ENCODE measurements at regions not wholly inside any gene's neighbourhood (a gene's known extent, or its start where the extent isn't known, plus 50 kb on each side); places are given as distances from the start of the nearest gene placed in this dataset.
"Not testable (repeated sequence)": the region's sequence is repeated elsewhere in the genome, so short reads cannot be mapped to it uniquely, and the experiment has no call there.

DNA sequence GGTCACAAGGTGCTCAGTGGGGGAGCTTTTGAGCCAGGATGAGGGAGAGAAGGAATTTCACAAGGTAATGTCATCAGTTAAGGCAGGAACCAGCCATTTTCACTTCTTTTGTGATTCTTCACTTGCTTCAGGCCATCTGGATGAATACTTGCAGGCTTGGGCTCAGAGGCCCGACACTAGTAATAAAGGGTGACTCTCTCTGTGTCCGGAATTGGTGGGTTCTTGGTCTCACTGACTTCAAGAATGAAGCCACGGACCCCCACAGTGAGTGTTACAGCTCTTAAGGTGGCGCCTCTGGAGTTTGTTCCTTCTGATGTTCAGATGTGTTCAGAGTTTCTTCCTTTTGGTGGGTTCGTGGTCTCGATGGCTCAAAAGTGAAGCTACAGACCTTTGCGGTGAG, 131.8 kb upstream of the RXFP2 start:
- TF ChIP-seq POLR2A (IDR thresholded peaks at IDR 0.05; ENCODE audit: low read depth, low read length); EZH2 (IDR thresholded peaks at IDR 0.05; ENCODE audit: borderline replicate concordance, low read depth, low read length, severe bottlenecking); POLR2AphosphoS5 (IDR thresholded peaks at IDR 0.05; ENCODE audit: insufficient read depth, low read depth, low read length); FOS (IDR thresholded peaks at IDR 0.05; ENCODE audit: borderline replicate concordance, insufficient read depth, low read length); MYC (IDR thresholded peaks at IDR 0.05; ENCODE audit: low read depth, low read length); GATA2 (IDR thresholded peaks at IDR 0.05; ENCODE audit: insufficient read depth, insufficient read length, low read depth, low read length): not testable (repeated sequence)
- TF ChIP-seq, protein P1, sequence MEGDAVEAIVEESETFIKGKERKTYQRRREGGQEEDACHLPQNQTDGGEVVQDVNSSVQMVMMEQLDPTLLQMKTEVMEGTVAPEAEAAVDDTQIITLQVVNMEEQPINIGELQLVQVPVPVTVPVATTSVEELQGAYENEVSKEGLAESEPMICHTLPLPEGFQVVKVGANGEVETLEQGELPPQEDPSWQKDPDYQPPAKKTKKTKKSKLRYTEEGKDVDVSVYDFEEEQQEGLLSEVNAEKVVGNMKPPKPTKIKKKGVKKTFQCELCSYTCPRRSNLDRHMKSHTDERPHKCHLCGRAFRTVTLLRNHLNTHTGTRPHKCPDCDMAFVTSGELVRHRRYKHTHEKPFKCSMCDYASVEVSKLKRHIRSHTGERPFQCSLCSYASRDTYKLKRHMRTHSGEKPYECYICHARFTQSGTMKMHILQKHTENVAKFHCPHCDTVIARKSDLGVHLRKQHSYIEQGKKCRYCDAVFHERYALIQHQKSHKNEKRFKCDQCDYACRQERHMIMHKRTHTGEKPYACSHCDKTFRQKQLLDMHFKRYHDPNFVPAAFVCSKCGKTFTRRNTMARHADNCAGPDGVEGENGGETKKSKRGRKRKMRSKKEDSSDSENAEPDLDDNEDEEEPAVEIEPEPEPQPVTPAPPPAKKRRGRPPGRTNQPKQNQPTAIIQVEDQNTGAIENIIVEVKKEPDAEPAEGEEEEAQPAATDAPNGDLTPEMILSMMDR (IDR thresholded peaks at IDR 0.05; ENCODE audit: extremely low read depth in 1 of 2, insufficient read depth in 1 of 2, low read depth in 1 of 2, low read length in 2 of 2) = not testable (repeated sequence)
- TF ChIP-seq, protein P2, sequence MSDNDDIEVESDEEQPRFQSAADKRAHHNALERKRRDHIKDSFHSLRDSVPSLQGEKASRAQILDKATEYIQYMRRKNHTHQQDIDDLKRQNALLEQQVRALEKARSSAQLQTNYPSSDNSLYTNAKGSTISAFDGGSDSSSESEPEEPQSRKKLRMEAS (IDR thresholded peaks at IDR 0.05; ENCODE audit: insufficient read depth, insufficient read length) = not testable (repeated sequence)

Measured in endothelial cell of umbilical vein (primary cell).